ENCODE measurements at regions not wholly inside any gene's neighbourhood (a gene's known extent, or its start where the extent isn't known, plus 50 kb on each side); places are given as distances from the start of the nearest gene placed in this dataset.

DNA sequence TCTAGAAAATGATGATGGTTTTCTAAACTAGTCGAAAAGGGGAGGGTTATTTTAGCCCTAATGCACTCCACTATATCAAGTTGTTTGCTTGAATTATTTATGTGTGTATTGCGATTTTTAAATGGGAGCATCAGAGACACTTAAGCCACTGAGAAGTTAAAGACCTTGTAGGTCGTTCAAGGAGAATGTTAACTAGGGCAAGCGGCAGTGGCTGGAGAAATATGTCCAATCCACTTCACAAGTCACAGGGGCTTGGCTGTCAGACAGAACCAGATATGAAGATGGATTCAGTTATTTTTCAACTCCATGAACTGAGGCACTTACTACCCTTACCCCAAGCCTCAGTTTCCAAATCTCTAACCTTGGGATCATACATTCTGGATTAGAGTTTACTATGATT is 702.0 kb downstream of the CDH11 start:
- intact Hi-C loops (cut with micrococcal nuclease; ENCODE audit: unreplicated experiment): no loop called here
- no peak overlapping the region for H3K4me3 ChIP-seq
- no peak for DNase-seq (ENCODE audit: low read depth, low spot score)
- no peaks in the 10 kb centered on the region for H3K36me3 ChIP-seq (ENCODE audit: control insufficient read depth in 2 of 2, insufficient read depth in 2 of 2, low read length in 1 of 2)
- no peak overlapping the region for H3K9ac ChIP-seq (ENCODE audit: control insufficient read depth, insufficient read depth, low read length)
- 42% methylated on average over 4 of the region's 4 CpGs for WGBS (ENCODE audit: insufficient coverage, insufficient replicate concordance, low lambda C conversion rate, missing lambda C conversion rate)
- H2AFZ ChIP-seq (ENCODE audit: control insufficient read depth, low read depth, low read length): no peak overlapping the region
- no peaks in the 10 kb centered on the region for H3K4me1 ChIP-seq (ENCODE audit: control insufficient read depth, insufficient read depth, low read length)
- ChIA-PET POLR2A (no interaction called here), RAD21 (ENCODE audit: unreplicated experiment) (no interaction called here), SMC1A (ENCODE audit: uncharacterized antibody, unreplicated experiment) (no interaction called here), CTCF (no interaction called here)
- H3K9me3 ChIP-seq (replicated peaks; ENCODE audit: control insufficient read depth, insufficient read depth, low read length): no peaks in the 10 kb centered on the region
- H3K4me2 ChIP-seq (ENCODE audit: control insufficient read depth, insufficient read depth): no peak overlapping the region
- H3K27ac ChIP-seq (ENCODE audit: control insufficient read depth, insufficient read depth): no peak overlapping the region
- no peaks in the 10 kb centered on the region for H3K79me2 ChIP-seq (ENCODE audit: control insufficient read depth, insufficient read depth, low read length)
- FAIRE-seq: no peak
- no peaks in the 10 kb centered on the region for H3K27me3 ChIP-seq (replicated peaks in 1 of 2; ENCODE audit: control insufficient read depth in 2 of 2, insufficient read depth in 2 of 2, low read length in 1 of 2)
- BruUV-seq (replicated peaks): no TSS peak
- ATAC-seq: no peak
- H4K20me1 ChIP-seq (ENCODE audit: control insufficient read depth, insufficient read depth): no peaks in the 10 kb centered on the region
- TF ChIP-seq ETV6 (conservative IDR thresholded peaks at IDR 0.05 in 1 of 2, IDR thresholded peaks at IDR 0.05 in 1 of 2; ENCODE audit: borderline replicate concordance in 1 of 2, low read depth in 1 of 2) (no peak), FOXM1 (IDR thresholded peaks at IDR 0.05; ENCODE audit: low read depth, low read length) (no peak), TCF7 (IDR thresholded peaks at IDR 0.05; ENCODE audit: borderline replicate concordance) (no peak), ATF7 (IDR thresholded peaks at IDR 0.05; ENCODE audit: low read depth) (no peak), MEF2B (IDR thresholded peaks at IDR 0.05; ENCODE audit: partially characterized antibody, poor library complexity, severe bottlenecking) (no peak), SP1 (IDR thresholded peaks at IDR 0.05; ENCODE audit: low read depth, low read length) (no peak), NBN (IDR thresholded peaks at IDR 0.05) (no peak), SKIL (IDR thresholded peaks at IDR 0.05; ENCODE audit: low read depth, poor library complexity, severe bottlenecking) (no peak), SRF (IDR thresholded peaks at IDR 0.05; ENCODE audit: low read depth in 2 of 2, low read length in 2 of 2) (no peak), MYB (IDR thresholded peaks at IDR 0.05; ENCODE audit: borderline replicate concordance, low read depth, low read length) (no peak), ZSCAN29 (IDR thresholded peaks at IDR 0.05) (no peak), RCOR1 (conservative IDR thresholded peaks at IDR 0.05; ENCODE audit: low read depth, low read length) (no peak), IKZF1 (conservative IDR thresholded peaks at IDR 0.05) (no peak), SMAD1 (IDR thresholded peaks at IDR 0.05; ENCODE audit: low read depth, partially characterized antibody) (no peak), ZNF622 (IDR thresholded peaks at IDR 0.05) (no peak), FOXK2 (IDR thresholded peaks at IDR 0.05) (no peak)
- TF ChIP-seq, protein P1, sequence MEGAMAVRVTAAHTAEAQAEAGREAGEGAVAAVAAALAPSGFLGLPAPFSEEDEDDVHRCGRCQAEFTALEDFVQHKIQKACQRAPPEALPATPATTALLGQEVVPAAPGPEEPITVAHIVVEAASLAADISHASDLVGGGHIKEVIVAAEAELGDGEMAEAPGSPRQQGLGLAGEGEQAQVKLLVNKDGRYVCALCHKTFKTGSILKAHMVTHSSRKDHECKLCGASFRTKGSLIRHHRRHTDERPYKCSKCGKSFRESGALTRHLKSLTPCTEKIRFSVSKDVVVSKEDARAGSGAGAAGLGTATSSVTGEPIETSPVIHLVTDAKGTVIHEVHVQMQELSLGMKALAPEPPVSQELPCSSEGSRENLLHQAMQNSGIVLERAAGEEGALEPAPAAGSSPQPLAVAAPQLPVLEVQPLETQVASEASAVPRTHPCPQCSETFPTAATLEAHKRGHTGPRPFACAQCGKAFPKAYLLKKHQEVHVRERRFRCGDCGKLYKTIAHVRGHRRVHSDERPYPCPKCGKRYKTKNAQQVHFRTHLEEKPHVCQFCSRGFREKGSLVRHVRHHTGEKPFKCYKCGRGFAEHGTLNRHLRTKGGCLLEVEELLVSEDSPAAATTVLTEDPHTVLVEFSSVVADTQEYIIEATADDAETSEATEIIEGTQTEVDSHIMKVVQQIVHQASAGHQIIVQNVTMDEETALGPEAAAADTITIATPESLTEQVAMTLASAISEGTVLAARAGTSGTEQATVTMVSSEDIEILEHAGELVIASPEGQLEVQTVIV (IDR thresholded peaks at IDR 0.05; ENCODE audit: borderline replicate concordance, partially characterized antibody): no peak
- in situ Hi-C loops (cut with MboI): no loop called here
